ENCODE measurements at regions not wholly inside any gene's neighbourhood (a gene's known extent, or its start where the extent isn't known, plus 50 kb on each side); places are given as distances from the start of the nearest gene placed in this dataset.

GRCh38 chr10:128884496-128885072 lies 582.5 kb upstream of the MGMT start:
- DNase-seq = no peak

- DNase-seq = no peak
Measured at GRCh38 chr10:128885573-128886555, 581.2 kb upstream of the MGMT start.

- DNase-seq = no peak
Measured at GRCh38 chr10:128887856-128888255, 579.2 kb upstream of the MGMT start.

GRCh38 chr10:128892005-128892404 lies 575.0 kb upstream of the MGMT start:
- no peak for DNase-seq

- DNase-seq = no peak
Measured at GRCh38 chr10:128894641-128895040, 572.4 kb upstream of the MGMT start.

- DNase-seq = no peak
Measured at GRCh38 chr10:128895473-128895872, 571.6 kb upstream of the MGMT start.

GRCh38 chr10:128896116-128896795 lies 570.8 kb upstream of the MGMT start:
- no peak for DNase-seq

- DNase-seq = no peak
Measured at GRCh38 chr10:128896963-128897362, 570.1 kb upstream of the MGMT start.

- DNase-seq = no peak
Measured at GRCh38 chr10:128897401-128898129, 569.5 kb upstream of the MGMT start.

- DNase-seq = no peak
Measured at GRCh38 chr10:128898133-128898915, 568.7 kb upstream of the MGMT start.

- DNase-seq = no peak
Measured at GRCh38 chr10:128898916-128899195, 568.2 kb upstream of the MGMT start.

GRCh38 chr10:128900456-128900855 lies 566.6 kb upstream of the MGMT start:
- DNase-seq = no peak

- no peak for DNase-seq
Measured at GRCh38 chr10:128901236-128901635, 565.8 kb upstream of the MGMT start.

GRCh38 chr10:128902031-128902710 lies 564.9 kb upstream of the MGMT start:
- no peak for DNase-seq

- no peak for DNase-seq
Measured at GRCh38 chr10:128907155-128907941, 559.7 kb upstream of the MGMT start.

- DNase-seq = no peak
Measured at GRCh38 chr10:128908099-128908498, 558.9 kb upstream of the MGMT start.

- DNase-seq = no peak
Measured at GRCh38 chr10:128908499-128908898, 558.5 kb upstream of the MGMT start.

GRCh38 chr10:128912568-128913311 lies 554.3 kb upstream of the MGMT start:
- DNase-seq = no peak

- DNase-seq = no peak
Measured at GRCh38 chr10:128914681-128915080, 552.4 kb upstream of the MGMT start.

- no peak for DNase-seq
Measured at GRCh38 chr10:128915630-128916029, 551.4 kb upstream of the MGMT start.
